SU-DHL-6 (cell line): ENCODE measurements at regions not wholly inside any gene's neighbourhood (a gene's known extent, or its start where the extent isn't known, plus 50 kb on each side); places are given as distances from the start of the nearest gene placed in this dataset.

ENCODE experiments used
- CTCF ChIP-seq: fragments of 200-600 bp; sonication (generic); IDR thresholded peaks from one replicate; pipeline ENCODE4 v1.5.1; 2017; ENCODE audit warnings: antibody characterized with exemption, mild to moderate bottlenecking, low read length, moderate library complexity; ENCODE audit not compliant: insufficient read depth, poor library complexity, severe bottlenecking
- EZH2phosphoT487 ChIP-seq: fragments of 200-600 bp; sonication (generic), shearing (Covaris generic); conservative IDR thresholded peaks from 2 replicates; pipeline ENCODE4 v1.6.1; 2018; ENCODE audit warnings: mild to moderate bottlenecking, antibody characterized with exemption, low read length, moderate library complexity, mixed read lengths

- no peak for TF ChIP-seq CTCF
- TF ChIP-seq EZH2phosphoT487 = no peak
These were observed 121.6 kb upstream of the CDC42EP3 start for GRCh38 chr2:37793004-37793403.
